CD4-positive, alpha-beta T cell (primary cell): ENCODE measurements at regions not wholly inside any gene's neighbourhood (a gene's known extent, or its start where the extent isn't known, plus 50 kb on each side); places are given as distances from the start of the nearest gene placed in this dataset.

ENCODE experiments used
- ATAC-seq: fragments of 200-7000 bp; cut with Tn5 transposase; one replicate; pipeline ENCODE4 v1.10.0; 2022; ENCODE audit warnings: mild to moderate bottlenecking; ENCODE audit not compliant: poor library complexity
- CTCF ChIA-PET: fragments of 350-600 bp; sonication (Branson Sonifier 250); formaldehyde crosslinking; loops from one replicate; lab custom pipeline; 2021; ENCODE audit warnings: antibody characterized with exemption, inconsistent platforms; lab: Charles Lee
- POLR2A ChIA-PET: fragments of 350-600 bp; sonication (Branson Sonifier 250); formaldehyde crosslinking; loops from one replicate; lab custom pipeline; 2021; ENCODE audit warnings: antibody characterized with exemption, inconsistent platforms; lab: Charles Lee
- DNase-seq, 14 experiments: peaks; one replicate each; pipeline ENCODE4 v3.0.0-alpha.2; 2013 to 2020; ENCODE audit warnings: mixed read lengths in 2 of 14
- H3K27ac ChIP-seq, 2 donors: one replicate each; pipeline versions ENCODE4 v1.5.1 to v1.7.0; 2013; ENCODE audit warnings: low read length in 2 of 2, low read depth in 1 of 2, mild to moderate bottlenecking in 1 of 2
- H3K27me3 ChIP-seq, 2 experiments: 1 replicate in 1 of 2; 2 replicates in 1 of 2; pipeline versions ENCODE4 v1.6.1 to v1.7.0; 2013; ENCODE audit warnings: low read length in 2 of 2, control low read depth in 1 of 2, mild to moderate bottlenecking in 1 of 2, moderate library complexity in 1 of 2; ENCODE audit not compliant: insufficient read depth in 2 of 2, control insufficient read depth in 1 of 2
- H3K36me3 ChIP-seq: one replicate; pipeline ENCODE4 v1.6.1; 2013; ENCODE audit warnings: low read length, control low read depth; ENCODE audit not compliant: insufficient read depth
- H3K4me1 ChIP-seq: one replicate; pipeline ENCODE4 v1.6.1; 2013; ENCODE audit warnings: low read length, control low read depth; ENCODE audit not compliant: insufficient read depth
- H3K4me3 ChIP-seq: one replicate; pipeline ENCODE4 v1.5.1; 2013; ENCODE audit warnings: mild to moderate bottlenecking, low read length, moderate library complexity
- H3K9me3 ChIP-seq, 2 experiments: 1 replicate in 1 of 2; 2 replicates in 1 of 2; pipeline versions ENCODE4 v1.6.1 to v1.7.0; 2013; ENCODE audit warnings: low read length in 2 of 2, mild to moderate bottlenecking in 2 of 2, control low read depth in 1 of 2, moderate library complexity in 1 of 2; ENCODE audit not compliant: control insufficient read depth in 1 of 2, insufficient read depth in 1 of 2
- H3K27ac Mint-ChIP-seq: one replicate; pipeline ENCODE4 v1.8.0; 2020; ENCODE audit warnings: mixed read lengths
- H3K27me3 Mint-ChIP-seq: one replicate; pipeline ENCODE4 v1.8.0; 2021; ENCODE audit warnings: mixed read lengths
- H3K36me3 Mint-ChIP-seq: one replicate; pipeline ENCODE4 v1.8.0; 2021; ENCODE audit warnings: low read depth, mixed read lengths
- H3K4me1 Mint-ChIP-seq: one replicate; pipeline ENCODE4 v1.8.0; 2021; ENCODE audit warnings: low read depth, mixed read lengths
- H3K4me3 Mint-ChIP-seq: one replicate; pipeline ENCODE4 v1.8.0; 2020; ENCODE audit warnings: mild to moderate bottlenecking, mixed read lengths
- H3K9me3 Mint-ChIP-seq: one replicate; pipeline ENCODE4 v1.8.0; 2020; ENCODE audit warnings: mixed read lengths
- CTCF ChIP-seq: fragments of 200-600 bp; IDR thresholded peaks from one replicate; pipeline ENCODE4 v1.8.0; 2022; ENCODE audit warnings: antibody characterized with exemption, mild to moderate bottlenecking
- intact Hi-C, 2 experiments: fragments of 100-400 bp; cut with DNase I in 1 of 2; cut with micrococcal nuclease in 1 of 2; formaldehyde crosslinking; loops; one replicate each; pipeline versions ENCODE4 v1.15.1 to v1.9.0; 2023 to 2025; cut with DNase I, micrococcal nuclease

GRCh38 chr17:63274146-63274545 lies 172.0 kb downstream of the CYB561 start:
- Mint-ChIP-seq H3K4me3 (no peak overlapping the region), H3K4me1 (no peaks in the 10 kb centered on the region), H3K36me3 (peaks cover 29% of the 10 kb centered on the region), H3K27ac (no peak overlapping the region), H3K9me3 (no peaks in the 10 kb centered on the region), H3K27me3 (no peaks in the 10 kb centered on the region)
- Histone ChIP-seq H3K4me1 (no peaks in the 10 kb centered on the region), H3K9me3 (no peaks in the 10 kb centered on the region), H3K36me3 (no peaks in the 10 kb centered on the region), H3K27ac (no peak overlapping the region), H3K27me3 (no peaks in the 10 kb centered on the region), H3K4me3 (no peak overlapping the region)
- CTCF ChIA-PET, result no interaction called here
- no peak for TF ChIP-seq CTCF
- DNase-seq (no peak), ATAC-seq (no peak)
- intact Hi-C loops, result no loop called here
- POLR2A ChIA-PET, result no interaction called here

- Mint-ChIP-seq H3K4me3 (no peak overlapping the region), H3K27me3 (no peaks in the 10 kb centered on the region), H3K27ac (no peak overlapping the region), H3K4me1 (no peaks in the 10 kb centered on the region), H3K9me3 (no peaks in the 10 kb centered on the region), H3K36me3 (peaks cover 19% of the 10 kb centered on the region)
- intact Hi-C loops, result no loop called here
- ATAC-seq, result no peak
- DNase-seq, result peak in 2 of 14 experiments; percentile 51 to 61
- no peaks in the 10 kb centered on the region for H3K36me3 ChIP-seq
- TF ChIP-seq CTCF, result no peak
- POLR2A ChIA-PET, result no interaction called here
- H3K4me3 ChIP-seq, result no peak overlapping the region
- CTCF ChIA-PET, result no interaction called here
- H3K27me3 ChIP-seq, result no peaks in the 10 kb centered on the region
- H3K4me1 ChIP-seq, result no peaks in the 10 kb centered on the region
- H3K9me3 ChIP-seq, result no peaks in the 10 kb centered on the region
- no peak overlapping the region for H3K27ac ChIP-seq
Observed at GRCh38 chr17:63275318-63275970, 170.7 kb downstream of the CYB561 start.

GRCh38 chr17:63275971-63276745 lies 169.9 kb downstream of the CYB561 start:
- Histone ChIP-seq H3K4me3 (no peak overlapping the region), H3K27me3 (no peaks in the 10 kb centered on the region), H3K36me3 (no peaks in the 10 kb centered on the region), H3K4me1 (no peaks in the 10 kb centered on the region), H3K9me3 (no peaks in the 10 kb centered on the region), H3K27ac (no peak overlapping the region)
- H3K9me3 Mint-ChIP-seq, result no peaks in the 10 kb centered on the region
- intact Hi-C loops, result no loop called here
- TF ChIP-seq CTCF, result no peak
- peaks cover 14% of the 10 kb centered on the region for H3K36me3 Mint-ChIP-seq
- H3K4me3 Mint-ChIP-seq, result no peak overlapping the region
- CTCF ChIA-PET, result no interaction called here
- H3K27me3 Mint-ChIP-seq, result no peaks in the 10 kb centered on the region
- no peak for DNase-seq
- ATAC-seq, result no peak
- no peak overlapping the region for H3K27ac Mint-ChIP-seq
- no peaks in the 10 kb centered on the region for H3K4me1 Mint-ChIP-seq
- POLR2A ChIA-PET, result no interaction called here
